Lower lobe of right lung (tissue), 2 donors: ENCODE measurements at regions not wholly inside any gene's neighbourhood (a gene's known extent, or its start where the extent isn't known, plus 50 kb on each side); places are given as distances from the start of the nearest gene placed in this dataset.

Source experiments
- ATAC-seq, 2 donors: fragments of 200-7000 bp; cut with Tn5 transposase; one replicate each; pipeline ENCODE4 v1.9.1; 2020 to 2022; ENCODE audit warnings: mild to moderate bottlenecking in 2 of 2, moderate library complexity in 2 of 2
- DNase-seq: peaks from one replicate; pipeline ENCODE4 v3.0.0-alpha.2; 2020
- H3K27ac ChIP-seq: fragments of 200-600 bp; one replicate; pipeline ENCODE4 v1.8.0; 2022
- H3K27me3 ChIP-seq: fragments of 200-600 bp; one replicate; pipeline ENCODE4 v1.8.0; 2022; ENCODE audit warnings: low read depth
- H3K36me3 ChIP-seq: fragments of 200-600 bp; one replicate; pipeline ENCODE4 v1.8.0; 2022; ENCODE audit warnings: mild to moderate bottlenecking
- H3K4me1 ChIP-seq: fragments of 200-600 bp; one replicate; pipeline ENCODE4 v1.8.0; 2022
- H3K4me3 ChIP-seq: fragments of 200-600 bp; one replicate; pipeline ENCODE4 v1.8.0; 2022; ENCODE audit warnings: mild to moderate bottlenecking
- H3K9me3 ChIP-seq: fragments of 200-600 bp; one replicate; pipeline ENCODE4 v1.8.0; 2022
- CTCF ChIP-seq: fragments of 200-600 bp; IDR thresholded peaks from one replicate; pipeline ENCODE4 v1.8.0; 2022; ENCODE audit warnings: antibody characterized with exemption, mild to moderate bottlenecking
- intact Hi-C: fragments of 100-400 bp; cut with DNase I; formaldehyde crosslinking; loops from one replicate; pipeline ENCODE4 v1.11.0; 2022
- donor health status: DM: no; HTN: yes; CAD: no; lungs with severe emphysema.

- peaks cover 3% of the 10 kb centered on the region for H3K4me1 ChIP-seq
- no peak overlapping the region for H3K27ac ChIP-seq
- no peak overlapping the region for H3K4me3 ChIP-seq
- no peaks in the 10 kb centered on the region for H3K27me3 ChIP-seq
- no peaks in the 10 kb centered on the region for H3K36me3 ChIP-seq
- no peak for DNase-seq
- intact Hi-C loops = no loop called here
- no peak for ATAC-seq
- TF ChIP-seq CTCF = no peak
- no peaks in the 10 kb centered on the region for H3K9me3 ChIP-seq
Measured at GRCh38 chr5:38758774-38759600, 86.8 kb upstream of the OSMR start.

- intact Hi-C loops = no loop called here
- H3K36me3 ChIP-seq = no peaks in the 10 kb centered on the region
- no peak for DNase-seq
Measured at GRCh38 chr5:38764937-38765391, 80.8 kb upstream of the OSMR start.

GRCh38 chr5:38765399-38765861, 80.4 kb upstream of the OSMR start:
- Histone ChIP-seq H3K36me3 (no peaks in the 10 kb centered on the region), H3K27me3 (no peaks in the 10 kb centered on the region), H3K4me1 (no peaks in the 10 kb centered on the region), H3K27ac (no peak overlapping the region), H3K9me3 (peaks cover 9% of the 10 kb centered on the region), H3K4me3 (no peak overlapping the region)
- DNase-seq (no peak), ATAC-seq (no peak)
- intact Hi-C loops = no loop called here
- TF ChIP-seq CTCF = no peak

More at GRCh38 chr5:38764937-38765391, 80.8 kb upstream of the OSMR start:
- no peak for ATAC-seq
- H3K4me3 ChIP-seq = no peak overlapping the region
- peaks cover 9% of the 10 kb centered on the region for H3K9me3 ChIP-seq
- H3K27me3 ChIP-seq = no peaks in the 10 kb centered on the region
- H3K27ac ChIP-seq = no peak overlapping the region
- TF ChIP-seq CTCF = no peak
- H3K4me1 ChIP-seq = no peaks in the 10 kb centered on the region

GRCh38 chr5:38766151-38766550, 79.7 kb upstream of the OSMR start:
- intact Hi-C loops = no loop called here
- H3K36me3 ChIP-seq = no peaks in the 10 kb centered on the region
- no peak overlapping the region for H3K27ac ChIP-seq
- no peak for TF ChIP-seq CTCF
- H3K27me3 ChIP-seq = no peaks in the 10 kb centered on the region
- H3K4me3 ChIP-seq = no peak overlapping the region
- no peaks in the 10 kb centered on the region for H3K4me1 ChIP-seq
- DNase-seq = no peak
- H3K9me3 ChIP-seq = peaks cover 9% of the 10 kb centered on the region
- no peak for ATAC-seq

- H3K4me1 ChIP-seq = no peaks in the 10 kb centered on the region
Measured at GRCh38 chr5:38768412-38769211, 77.2 kb upstream of the OSMR start.

More at GRCh38 chr5:38768412-38769211, 77.2 kb upstream of the OSMR start:
- TF ChIP-seq CTCF = no peak
- ATAC-seq = no peak
- DNase-seq = no peak
- Histone ChIP-seq H3K9me3 (peaks cover 9% of the 10 kb centered on the region), H3K27me3 (no peaks in the 10 kb centered on the region), H3K27ac (no peak overlapping the region), H3K36me3 (no peaks in the 10 kb centered on the region), H3K4me3 (no peak overlapping the region)
- intact Hi-C loops = no loop called here
